GM18861 (cell line): ENCODE measurements at regions not wholly inside any gene's neighbourhood (a gene's known extent, or its start where the extent isn't known, plus 50 kb on each side); places are given as distances from the start of the nearest gene placed in this dataset.

ENCODE experiments used
- ATAC-seq: cut with Tn5 transposase; IDR thresholded peaks from one replicate; pipeline ENCODE4 v1.9.1; 2021; ENCODE audit not compliant: unreplicated experiment

DNA sequence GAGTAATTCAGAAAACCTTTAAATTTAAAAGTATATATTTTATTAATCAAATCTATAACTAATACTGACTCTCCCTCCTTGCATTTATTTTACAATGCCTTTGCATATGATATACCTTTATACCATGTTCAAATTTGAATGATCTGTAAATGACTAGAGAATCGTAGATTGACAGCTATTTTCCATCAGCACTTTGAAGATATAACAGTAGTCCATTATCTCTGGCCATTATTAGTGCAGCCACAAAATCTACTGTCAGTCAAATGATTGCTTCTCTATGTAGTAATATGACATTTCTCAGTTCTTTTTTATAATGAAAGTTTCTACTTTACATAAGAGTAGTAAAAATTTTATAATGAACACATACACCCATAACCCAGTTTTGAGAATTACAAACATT lies 1054.8 kb upstream of the B3GALT2 start:
- no peak for ATAC-seq

DNA sequence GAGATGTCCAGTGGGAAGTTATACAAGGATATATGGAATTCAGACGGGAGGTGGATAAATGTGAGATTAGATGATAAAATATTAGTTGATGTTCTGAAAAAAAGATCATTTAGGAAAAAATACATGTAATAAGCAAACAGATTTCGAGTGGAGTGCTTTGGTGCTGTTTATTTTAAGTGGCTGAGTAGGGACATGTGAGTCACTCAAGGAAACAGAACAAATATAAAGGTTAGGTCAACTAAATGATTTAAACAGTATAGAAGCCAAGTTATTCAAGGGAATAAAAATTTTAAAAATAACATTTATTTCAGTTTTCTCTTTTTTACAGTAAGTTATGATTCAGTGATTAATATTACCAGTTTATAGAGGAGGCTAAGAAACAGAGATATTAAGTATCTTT lies 1046.7 kb upstream of the B3GALT2 start:
- no peak for ATAC-seq

DNA sequence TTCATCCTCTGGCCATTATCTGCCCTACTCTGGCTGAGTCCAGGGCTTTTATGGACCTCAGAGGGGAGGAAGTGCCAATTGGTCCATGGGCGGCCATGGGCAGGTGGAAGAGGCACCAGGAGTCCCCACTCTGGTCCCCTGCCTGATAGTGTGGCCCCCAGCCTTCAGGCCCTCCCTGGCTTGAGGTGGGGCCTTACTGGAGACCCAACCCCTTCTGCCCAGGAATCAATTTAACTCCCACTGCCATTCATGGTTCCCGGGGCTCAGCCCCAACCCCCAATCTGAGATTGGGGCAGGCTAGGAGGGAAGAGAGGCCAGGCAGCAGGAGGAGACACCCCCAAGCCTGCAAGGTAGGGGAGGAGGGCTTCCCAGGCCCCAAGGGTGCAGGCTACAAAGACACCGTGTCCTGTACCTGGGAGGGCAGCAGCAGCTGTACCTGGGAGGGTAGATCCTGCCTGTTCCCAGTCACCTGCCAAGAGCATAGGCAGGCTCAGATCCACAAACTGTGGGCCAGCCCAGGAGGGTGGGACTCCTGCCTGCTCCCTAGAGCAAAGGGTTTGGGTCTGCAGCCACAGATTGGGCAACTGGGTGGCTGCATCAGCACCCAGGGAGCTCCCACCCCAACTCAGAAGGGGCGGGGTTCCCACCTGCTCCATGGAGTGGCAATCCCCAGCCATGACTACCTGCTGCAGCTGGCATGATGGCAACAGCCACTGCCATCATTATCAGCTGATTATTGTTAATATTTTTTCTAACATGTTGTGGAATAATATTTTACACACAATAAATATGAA lies 1044.1 kb upstream of the B3GALT2 start:
- ATAC-seq: no peak

DNA sequence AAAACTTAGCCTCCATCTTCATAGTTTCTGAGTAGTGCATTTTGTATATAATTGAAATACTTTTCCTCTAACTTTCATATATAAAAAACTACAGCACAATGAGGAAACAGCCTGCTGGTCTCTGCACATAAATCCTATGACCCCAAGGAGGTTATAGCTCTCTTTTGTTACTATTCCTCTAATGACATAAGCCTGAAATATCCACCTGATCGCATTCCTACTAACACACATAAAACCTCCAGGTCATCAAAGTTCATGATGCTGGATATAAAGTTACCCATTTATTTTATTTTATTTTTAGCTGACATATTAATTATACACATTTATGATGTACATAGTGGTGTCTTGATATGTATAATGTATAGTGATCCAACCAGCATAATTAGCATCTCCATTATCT lies 1042.0 kb upstream of the B3GALT2 start:
- ATAC-seq: no peak

DNA sequence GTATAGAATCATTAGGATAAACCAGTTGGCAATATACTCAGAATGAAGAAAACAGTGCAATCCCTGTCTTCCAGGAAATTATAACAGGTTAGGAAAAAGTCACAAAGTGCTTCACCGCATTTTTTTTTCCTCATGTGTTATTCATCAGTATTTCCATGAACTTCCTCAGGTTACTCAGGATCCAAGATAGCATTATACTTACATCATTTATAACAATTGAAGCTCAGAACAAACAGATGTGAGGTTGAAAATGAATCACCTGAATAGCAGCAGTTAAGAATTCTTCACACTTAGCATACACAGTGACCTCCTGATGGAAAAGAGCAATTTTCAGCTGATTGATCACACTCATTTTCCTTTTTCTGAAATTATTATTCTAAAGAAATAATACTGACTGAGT lies 1040.7 kb upstream of the B3GALT2 start:
- no peak for ATAC-seq

DNA sequence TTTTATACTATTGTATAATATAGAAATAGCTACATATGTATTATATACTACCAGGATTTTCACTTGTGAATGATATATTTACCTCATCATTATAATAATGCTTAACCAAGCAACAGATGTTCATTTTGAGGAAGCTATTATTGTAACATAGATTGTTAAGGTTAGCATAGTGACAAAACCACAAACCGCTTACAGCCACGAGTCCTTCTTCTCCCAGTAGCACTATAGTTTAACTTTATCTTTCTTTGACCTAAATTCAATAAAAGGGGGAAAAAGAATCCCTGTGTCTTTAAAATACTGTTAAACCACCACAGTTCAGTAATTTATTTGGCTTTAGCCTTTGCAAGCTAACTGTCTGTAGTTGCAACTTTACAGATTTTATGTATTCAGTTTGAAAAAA lies 1039.4 kb upstream of the B3GALT2 start:
- ATAC-seq: peak; percentile 98

DNA sequence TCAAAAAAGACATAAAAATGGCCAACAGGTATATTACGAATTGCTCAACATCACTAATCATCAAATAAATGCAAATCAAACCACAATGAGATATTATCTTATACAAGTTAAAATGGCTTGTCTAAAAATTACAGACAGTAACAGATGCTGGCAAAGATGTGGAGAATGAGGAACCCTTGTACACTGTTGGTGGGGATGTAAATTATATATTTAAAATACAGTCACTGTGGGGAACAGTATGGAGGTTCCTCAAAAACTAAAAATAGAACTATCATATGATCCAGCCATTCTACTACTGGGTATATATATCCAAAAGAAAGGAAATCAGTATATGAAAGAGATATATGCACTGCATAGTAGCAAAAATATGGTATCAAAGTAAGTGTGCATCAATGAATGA lies 1037.2 kb upstream of the B3GALT2 start:
- no peak for ATAC-seq

DNA sequence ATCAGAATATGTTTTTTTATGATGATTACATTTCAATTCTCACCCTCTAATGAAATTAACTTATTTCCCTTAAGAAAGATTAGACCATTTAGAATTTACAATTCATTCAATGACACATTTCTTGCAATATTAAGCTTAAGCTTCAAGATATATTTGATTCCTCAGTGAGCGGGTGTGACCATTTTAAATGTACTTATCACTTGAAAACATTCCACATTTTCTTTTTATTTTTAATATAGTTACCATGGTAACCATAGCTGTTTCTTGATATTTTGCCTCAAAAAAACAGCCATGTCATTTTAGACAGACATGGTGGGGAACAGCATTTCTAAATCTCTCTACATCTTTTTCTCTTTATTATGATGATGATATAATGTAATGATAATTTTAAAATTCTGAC lies 1029.0 kb upstream of the B3GALT2 start:
- no peak for ATAC-seq

DNA sequence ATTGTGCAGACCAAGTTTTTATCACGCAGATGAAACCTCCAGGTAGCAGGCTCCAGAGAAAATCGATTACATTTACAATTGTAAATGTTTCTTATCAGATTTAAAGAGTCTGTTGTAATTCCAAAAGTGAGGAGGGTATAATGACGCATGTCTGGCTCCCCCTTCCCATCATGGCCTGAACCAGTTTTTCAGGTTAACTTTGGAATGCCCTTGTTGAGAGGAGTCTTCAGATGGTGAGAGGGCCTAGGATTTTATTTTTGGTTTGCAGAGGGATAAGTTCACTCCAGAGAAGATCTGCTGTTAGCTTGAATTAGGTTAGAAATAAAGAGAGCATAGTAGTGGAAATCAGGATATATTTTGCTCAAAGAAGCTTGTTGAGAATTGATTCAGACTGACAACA lies 1028.3 kb upstream of the B3GALT2 start:
- ATAC-seq: no peak

DNA sequence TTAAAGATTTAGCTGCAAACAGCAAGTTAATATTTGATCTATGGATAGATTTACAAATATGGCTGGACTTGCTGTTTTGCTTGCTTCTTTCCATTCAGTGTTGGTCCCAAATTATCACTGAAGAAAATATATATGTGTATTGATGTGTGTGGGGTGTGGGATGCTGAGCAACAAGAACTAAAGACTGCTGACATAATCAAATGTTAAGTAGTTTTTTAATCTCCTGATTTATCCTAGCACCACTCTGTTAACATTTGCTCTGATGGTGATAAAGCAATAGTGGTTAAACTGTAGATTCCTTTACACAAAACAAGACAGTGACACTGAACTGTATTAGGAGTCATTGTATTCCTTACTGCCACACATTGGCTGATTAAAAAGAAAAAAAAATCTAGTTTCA lies 1023.5 kb upstream of the B3GALT2 start:
- ATAC-seq: no peak

DNA sequence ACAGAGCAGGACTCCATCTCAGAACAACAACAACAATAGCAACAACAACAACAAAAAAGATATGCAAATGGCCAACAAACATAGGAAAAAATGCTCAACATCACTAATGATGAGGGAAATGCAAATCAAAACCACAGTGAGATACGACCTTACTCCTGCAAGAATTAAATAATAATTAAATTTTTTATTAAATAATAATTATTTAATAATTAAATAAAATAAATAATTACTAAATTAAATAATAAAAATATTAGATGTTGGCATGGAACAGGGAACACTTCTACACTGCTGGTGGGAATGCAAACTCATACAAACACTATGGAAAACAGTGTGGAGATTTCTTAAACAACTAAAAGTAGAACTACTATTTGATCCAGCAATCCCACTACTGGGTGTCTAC lies 1022.3 kb upstream of the B3GALT2 start:
- no peak for ATAC-seq

DNA sequence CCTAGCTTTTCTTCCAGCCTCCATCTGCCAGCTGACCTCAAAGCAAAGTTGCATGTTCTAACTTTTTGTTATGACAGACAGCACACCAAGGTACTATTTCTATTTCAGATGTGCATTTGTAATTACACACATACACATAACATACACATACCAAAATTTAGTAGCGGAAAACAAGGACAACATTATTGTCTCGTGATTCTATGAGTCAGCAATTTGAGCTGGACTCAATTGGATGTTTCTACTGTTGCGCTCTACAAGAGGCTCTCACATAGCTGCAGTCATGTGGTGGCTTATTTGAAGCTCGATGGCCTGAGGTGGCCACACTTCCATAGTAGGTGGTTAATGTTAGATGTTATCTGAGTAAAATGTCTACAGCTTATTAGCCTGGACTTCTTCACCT lies 1010.1 kb upstream of the B3GALT2 start:
- no peak for ATAC-seq

DNA sequence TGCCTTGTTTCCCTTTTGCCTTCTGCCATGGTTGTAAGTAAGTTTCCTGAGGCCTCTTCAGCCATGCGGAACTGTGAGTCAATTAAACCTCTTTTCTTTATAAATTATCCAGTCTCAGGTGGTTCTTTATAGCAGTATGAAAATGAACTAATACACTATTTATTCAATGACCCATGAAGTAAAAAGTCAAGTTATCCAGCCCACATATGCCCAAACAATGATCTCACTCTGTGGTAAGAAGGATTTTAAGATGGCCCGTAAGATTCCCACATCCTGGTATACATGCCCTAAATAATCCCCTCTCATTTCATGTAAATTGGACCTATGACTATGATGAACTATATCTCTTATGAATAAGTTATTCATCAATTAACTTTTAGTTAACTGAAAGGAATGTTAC lies 1008.3 kb upstream of the B3GALT2 start:
- no peak for ATAC-seq

DNA sequence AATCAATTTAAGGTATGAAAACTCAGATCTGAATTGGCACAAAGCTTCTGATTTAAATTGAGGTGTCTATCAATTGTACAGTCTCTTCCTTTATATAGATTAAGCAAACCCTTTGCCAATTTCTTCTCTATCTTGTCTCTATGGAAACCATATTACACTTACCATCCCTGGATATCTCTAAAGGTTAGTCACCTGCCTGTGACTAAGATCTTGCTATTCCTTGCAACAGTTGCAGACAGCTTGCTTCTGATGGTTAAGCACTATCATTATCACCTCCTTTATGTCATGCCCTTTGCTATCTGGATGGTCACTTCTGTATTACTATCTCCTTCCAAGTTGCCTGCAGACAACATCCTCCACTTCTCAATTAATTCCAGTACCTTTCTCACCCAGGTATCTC lies 998.6 kb upstream of the B3GALT2 start:
- ATAC-seq: no peak

DNA sequence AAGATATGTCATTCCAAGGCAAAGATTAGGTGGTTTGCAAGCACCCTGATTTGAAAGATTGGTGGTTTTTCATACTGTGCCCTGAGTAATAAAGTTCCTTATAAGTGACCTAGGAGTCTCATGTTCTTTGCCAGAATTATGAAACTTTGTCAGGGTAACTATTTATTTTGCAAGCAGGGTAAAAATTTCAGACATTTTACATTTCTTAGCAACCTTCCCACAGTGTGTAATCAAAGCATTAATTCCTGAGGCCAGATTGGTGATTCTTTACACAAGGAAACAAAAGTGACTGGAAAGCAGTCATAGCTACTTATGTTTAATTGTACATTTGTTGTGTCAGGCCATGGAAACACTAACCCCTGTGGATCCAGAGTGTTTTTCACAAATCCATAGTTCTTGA lies 998.0 kb upstream of the B3GALT2 start:
- no peak for ATAC-seq

DNA sequence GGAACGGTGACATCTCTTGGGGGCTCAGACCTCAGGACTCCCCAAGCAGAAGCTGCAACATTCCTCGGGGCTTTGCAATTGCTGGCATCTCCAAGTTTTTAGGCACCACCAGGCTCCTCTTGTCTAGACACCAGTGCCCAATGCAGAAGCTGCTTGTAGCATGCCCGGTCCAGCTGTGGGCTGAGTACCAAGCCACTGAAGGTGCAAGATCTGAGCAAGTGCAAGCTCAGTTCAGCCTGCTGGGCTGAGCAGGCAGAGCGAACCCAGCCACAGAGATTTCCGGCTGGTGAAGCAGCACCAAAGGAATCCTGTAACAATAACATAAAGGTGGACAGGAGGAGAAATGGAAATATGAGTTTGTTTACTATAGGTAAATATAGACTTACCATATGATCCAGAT lies 995.4 kb upstream of the B3GALT2 start:
- no peak for ATAC-seq

DNA sequence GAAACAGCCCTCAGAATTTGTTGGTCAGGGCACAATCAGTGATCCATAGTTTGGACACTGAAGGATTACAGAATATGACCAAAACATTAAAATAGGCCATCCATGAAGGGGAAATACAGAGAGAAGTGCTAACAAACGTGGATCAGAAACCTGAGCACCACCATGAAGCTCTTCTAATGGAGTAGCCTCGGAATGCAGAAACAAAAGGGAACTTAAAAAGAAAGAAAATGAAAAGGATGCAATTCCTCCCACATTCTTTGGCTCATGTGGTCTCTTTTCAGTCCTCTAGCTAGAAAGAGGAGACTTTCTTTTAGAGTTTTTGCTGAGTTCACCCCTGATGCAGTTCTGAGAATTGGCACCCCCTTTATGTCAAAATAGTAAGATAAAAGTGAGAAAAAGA lies 989.8 kb upstream of the B3GALT2 start:
- no peak for ATAC-seq

DNA sequence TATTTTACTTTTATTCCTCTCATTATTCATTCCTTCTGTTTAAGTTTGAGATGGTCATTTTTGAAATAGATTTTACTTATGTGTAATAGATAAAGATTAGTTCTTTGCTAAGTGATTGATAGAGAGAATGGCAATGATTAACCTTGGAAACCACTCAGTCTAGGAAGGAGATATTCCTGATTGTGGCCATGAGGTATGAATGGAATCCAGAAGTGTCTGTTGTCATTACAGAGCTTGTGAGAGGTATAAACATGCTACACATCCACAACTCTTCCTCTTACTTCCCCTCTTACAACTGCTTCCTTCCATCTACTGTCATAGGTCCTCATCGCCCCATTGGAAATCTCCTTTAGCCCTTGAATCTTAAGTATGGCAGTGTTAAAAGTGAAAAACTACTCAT lies 988.8 kb upstream of the B3GALT2 start:
- ATAC-seq: no peak

DNA sequence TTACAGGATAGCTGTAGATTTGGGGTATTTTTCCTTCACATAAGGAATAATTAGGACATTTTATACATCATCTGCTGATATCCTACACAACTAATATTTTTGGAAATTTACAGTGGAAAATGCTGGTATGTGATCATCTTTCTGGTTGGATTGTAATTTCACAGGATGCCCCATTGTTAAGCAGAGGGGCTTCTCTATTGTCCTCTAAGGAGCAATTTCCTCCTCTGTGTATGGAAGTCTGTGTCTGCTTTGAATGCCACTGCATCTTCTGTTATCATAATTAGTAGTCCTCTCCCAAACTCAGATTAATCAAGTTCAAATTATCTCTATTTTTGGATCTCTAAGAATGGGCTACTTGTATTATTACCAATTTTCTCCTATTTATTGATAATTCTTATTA lies 988.1 kb upstream of the B3GALT2 start:
- no peak for ATAC-seq

DNA sequence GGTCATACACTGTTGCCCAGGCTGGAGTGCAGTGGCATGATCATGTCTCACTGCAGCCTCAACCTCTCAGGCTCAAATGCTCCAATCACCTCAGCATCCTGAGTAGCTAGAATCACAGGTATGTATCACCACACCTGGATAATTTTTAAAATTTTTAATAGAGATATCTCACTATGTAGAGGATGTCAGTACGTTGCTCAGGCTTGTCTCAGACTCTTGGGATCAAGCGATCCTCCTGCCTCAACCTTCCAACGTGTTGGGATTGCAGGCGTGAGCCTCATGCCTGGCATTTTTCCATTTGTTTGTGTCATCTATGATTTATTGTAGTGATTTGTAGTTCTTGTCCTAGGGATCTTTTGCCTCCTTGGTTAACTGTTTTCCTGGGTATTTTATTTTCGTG lies 985.2 kb upstream of the B3GALT2 start:
- no peak for ATAC-seq

DNA sequence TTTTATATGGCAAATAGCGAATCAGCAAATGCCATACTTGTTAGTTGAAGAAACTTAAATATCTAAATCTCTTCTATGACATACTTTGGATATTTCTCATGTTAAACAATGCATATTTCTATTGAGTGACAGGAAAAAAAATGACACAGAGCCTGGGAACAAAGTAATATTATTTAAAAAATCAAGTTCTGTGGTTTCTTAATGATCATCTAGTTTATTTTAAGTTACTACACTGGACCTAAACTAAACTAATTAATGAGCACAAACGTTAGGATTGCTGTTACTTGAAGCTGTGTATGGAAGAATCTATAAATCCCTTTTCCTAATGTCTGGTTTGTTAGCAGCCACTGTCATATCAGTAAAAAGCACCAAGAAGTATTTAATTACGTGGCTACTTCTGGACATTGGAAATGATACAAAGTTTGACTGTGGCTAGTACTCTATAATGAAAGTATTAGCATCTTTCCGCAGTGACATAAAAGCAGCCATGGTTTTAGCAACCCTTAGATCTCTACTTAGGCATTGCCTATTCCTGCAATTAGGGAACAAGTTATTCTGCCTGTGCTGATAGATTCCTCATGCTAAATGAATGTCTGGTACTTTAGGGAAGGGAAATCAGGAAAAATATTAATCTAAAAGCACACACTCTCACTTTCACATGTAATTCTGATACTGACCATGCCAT lies 981.7 kb upstream of the B3GALT2 start:
- no peak for ATAC-seq

DNA sequence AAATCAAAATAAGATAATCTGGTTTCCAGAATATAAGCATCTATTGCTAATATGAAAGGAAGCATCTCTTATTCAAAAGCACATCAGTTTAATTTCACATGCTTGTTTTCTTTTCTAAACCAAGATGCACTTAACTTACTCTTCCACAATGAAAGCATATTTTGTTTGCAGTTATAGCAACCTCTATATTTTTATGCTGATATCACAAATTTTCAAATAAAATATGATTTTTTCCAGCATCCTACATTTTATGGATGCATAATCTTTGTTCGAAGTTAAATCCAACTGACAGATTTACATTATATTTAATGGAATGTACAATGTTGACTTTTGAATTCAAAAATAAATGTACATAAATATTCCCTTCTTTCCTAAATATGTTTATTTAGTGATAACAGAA lies 978.3 kb upstream of the B3GALT2 start:
- no peak for ATAC-seq

DNA sequence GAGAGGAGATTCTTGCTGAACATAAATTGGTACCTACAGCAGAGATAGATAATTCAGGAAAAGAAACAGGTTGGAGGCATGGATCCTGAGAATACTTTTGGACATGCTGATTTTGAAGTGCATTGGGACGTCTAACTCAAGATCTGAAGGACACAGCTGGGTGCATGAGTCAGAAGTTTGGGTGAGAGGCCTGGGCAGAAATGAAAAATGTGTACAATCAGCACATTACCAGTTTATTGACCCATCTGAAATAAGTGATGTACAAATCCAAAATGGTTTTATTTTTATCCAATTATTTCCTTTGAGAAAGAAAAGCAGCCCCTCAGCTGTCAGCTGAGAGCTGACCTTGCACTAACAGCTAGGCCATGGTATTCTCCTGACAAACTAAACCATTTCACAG lies 975.2 kb upstream of the B3GALT2 start:
- no peak for ATAC-seq
